ENCODE measurements at regions not wholly inside any gene's neighbourhood (a gene's known extent, or its start where the extent isn't known, plus 50 kb on each side); places are given as distances from the start of the nearest gene placed in this dataset.
"Not testable (repeated sequence)": the region's sequence is repeated elsewhere in the genome, so short reads cannot be mapped to it uniquely, and the experiment has no call there.

GRCh38 chr1:224559981-224560728, 56.0 kb upstream of the CNIH3 start:
- H3K4me1 ChIP-seq (ENCODE audit: insufficient read depth, low read length) = no peaks in the 10 kb centered on the region
- no peaks in the 10 kb centered on the region for H3K36me3 ChIP-seq (ENCODE audit: insufficient read depth, low read length)
- H3K9me3 ChIP-seq (ENCODE audit: control insufficient read depth, insufficient read depth, low read length) = peaks cover 11% of the 10 kb centered on the region
- H3K9ac ChIP-seq (ENCODE audit: low read depth, low read length) = no peak overlapping the region

GRCh38 chr1:224562881-224563280, 53.2 kb upstream of the CNIH3 start:
- not testable (repeated sequence) for H3K4me1 ChIP-seq (ENCODE audit: insufficient read depth, low read length); H3K36me3 ChIP-seq (ENCODE audit: insufficient read depth, low read length); H3K9ac ChIP-seq (ENCODE audit: low read depth, low read length)
- H3K9me3 ChIP-seq (ENCODE audit: control insufficient read depth, insufficient read depth, low read length) = peaks cover 11% of the 10 kb centered on the region

- Histone ChIP-seq H3K9ac (ENCODE audit: low read depth, low read length) (no peak overlapping the region), H3K9me3 (ENCODE audit: control insufficient read depth, insufficient read depth, low read length) (peaks cover 11% of the 10 kb centered on the region), H3K4me1 (ENCODE audit: insufficient read depth, low read length) (no peaks in the 10 kb centered on the region), H3K36me3 (ENCODE audit: insufficient read depth, low read length) (no peaks in the 10 kb centered on the region)
These were observed 52.5 kb upstream of the CNIH3 start for GRCh38 chr1:224563666-224564065.

GRCh38 chr1:224564454-224565084, 51.5 kb upstream of the CNIH3 start:
- Histone ChIP-seq H3K4me1 (ENCODE audit: insufficient read depth, low read length) (no peaks in the 10 kb centered on the region), H3K9ac (ENCODE audit: low read depth, low read length) (no peak overlapping the region), H3K36me3 (ENCODE audit: insufficient read depth, low read length) (no peaks in the 10 kb centered on the region), H3K9me3 (ENCODE audit: control insufficient read depth, insufficient read depth, low read length) (peaks cover 10% of the 10 kb centered on the region)

GRCh38 chr1:224565186-224565585, 50.9 kb upstream of the CNIH3 start:
- peaks cover 6% of the 10 kb centered on the region for H3K9me3 ChIP-seq (ENCODE audit: control insufficient read depth, insufficient read depth, low read length)
- no peaks in the 10 kb centered on the region for H3K4me1 ChIP-seq (ENCODE audit: insufficient read depth, low read length)
- no peaks in the 10 kb centered on the region for H3K36me3 ChIP-seq (ENCODE audit: insufficient read depth, low read length)
- no peak overlapping the region for H3K9ac ChIP-seq (ENCODE audit: low read depth, low read length)

GRCh38 chr1:224565611-224566406, 50.3 kb upstream of the CNIH3 start:
- Histone ChIP-seq H3K9me3 (ENCODE audit: control insufficient read depth, insufficient read depth, low read length) (peaks cover under 1% of the 10 kb centered on the region; the same call in 1 of the 2 replicates), H3K4me1 (ENCODE audit: insufficient read depth, low read length) (no peaks in the 10 kb centered on the region), H3K9ac (ENCODE audit: low read depth, low read length) (no peak overlapping the region), H3K36me3 (ENCODE audit: insufficient read depth, low read length) (no peaks in the 10 kb centered on the region)

Data from ES-I3 (cell line).